ENCODE measurements at regions not wholly inside any gene's neighbourhood (a gene's known extent, or its start where the extent isn't known, plus 50 kb on each side); places are given as distances from the start of the nearest gene placed in this dataset.
A peak's percentile ranks its signal among the peaks of the same experiment; 100 is the strongest.

GRCh38 chr3:194768586-194768985 lies 82.9 kb downstream of the FAM43A start:
- DNase-seq (ENCODE audit: low spot score in 2 of 2): no peak
- FAIRE-seq: no peak

- FAIRE-seq: peak; percentile 98
- DNase-seq (ENCODE audit: low spot score in 2 of 2): peak; percentile 59 to 89
These were observed 83.4 kb downstream of the FAM43A start for GRCh38 chr3:194769020-194769643.

GRCh38 chr3:194772241-194773000 lies 86.7 kb downstream of the FAM43A start:
- no peak for FAIRE-seq
- no peak for DNase-seq (ENCODE audit: low spot score in 2 of 2)

GRCh38 chr3:194773216-194773615 lies 87.5 kb downstream of the FAM43A start:
- no peak for FAIRE-seq

GRCh38 chr3:194773771-194774455 lies 88.2 kb downstream of the FAM43A start:
- FAIRE-seq (no peak), DNase-seq (ENCODE audit: low spot score in 2 of 2) (no peak)

More at GRCh38 chr3:194773216-194773615, 87.5 kb downstream of the FAM43A start:
- DNase-seq (ENCODE audit: low spot score in 2 of 2): no peak

- FAIRE-seq: no peak
- no peak for DNase-seq (ENCODE audit: low spot score in 2 of 2)
These were observed 89.6 kb downstream of the FAM43A start for GRCh38 chr3:194775266-194775665.

GRCh38 chr3:194775731-194776130 lies 90.0 kb downstream of the FAM43A start:
- FAIRE-seq: no peak
- no peak for DNase-seq (ENCODE audit: low spot score in 2 of 2)

- FAIRE-seq: no peak
- no peak for DNase-seq (ENCODE audit: low spot score in 2 of 2)
These were observed 92.0 kb downstream of the FAM43A start for GRCh38 chr3:194777729-194778128.

- FAIRE-seq (no peak), DNase-seq (ENCODE audit: low spot score in 2 of 2) (no peak)
These were observed 94.1 kb downstream of the FAM43A start for GRCh38 chr3:194779729-194780224.

GRCh38 chr3:194780706-194781105 lies 95.0 kb downstream of the FAM43A start:
- FAIRE-seq (no peak), DNase-seq (ENCODE audit: low spot score in 2 of 2) (no peak)

GRCh38 chr3:194781617-194782016 lies 95.9 kb downstream of the FAM43A start:
- FAIRE-seq (no peak), DNase-seq (ENCODE audit: low spot score in 2 of 2) (no peak)

- no peak for DNase-seq (ENCODE audit: low spot score in 2 of 2)
- FAIRE-seq: no peak
These were observed 97.2 kb downstream of the FAM43A start for GRCh38 chr3:194782698-194783404.

GRCh38 chr3:194784361-194784760 lies 98.7 kb downstream of the FAM43A start:
- DNase-seq (ENCODE audit: low spot score in 2 of 2) (no peak), FAIRE-seq (no peak)

GRCh38 chr3:194785315-194785714 lies 99.6 kb downstream of the FAM43A start:
- FAIRE-seq: no peak
- DNase-seq (ENCODE audit: low spot score in 2 of 2): peak in 1 of 2 donors; percentile 19

GRCh38 chr3:194787072-194787471 lies 101.4 kb downstream of the FAM43A start:
- FAIRE-seq: no peak
- no peak for DNase-seq (ENCODE audit: low spot score in 2 of 2)

- no peak for DNase-seq (ENCODE audit: low spot score in 2 of 2)
- FAIRE-seq: no peak
These were observed 102.0 kb downstream of the FAM43A start for GRCh38 chr3:194787650-194788049.

- no peak for FAIRE-seq
- no peak for DNase-seq (ENCODE audit: low spot score in 2 of 2)
These were observed 106.7 kb downstream of the FAM43A start for GRCh38 chr3:194792368-194792767.

GRCh38 chr3:194797555-194798250 lies 112.0 kb downstream of the FAM43A start:
- no peak for DNase-seq (ENCODE audit: low spot score in 2 of 2)
- no peak for FAIRE-seq

- DNase-seq (ENCODE audit: low spot score in 2 of 2): no peak
- FAIRE-seq: no peak
These were observed 112.8 kb downstream of the FAM43A start for GRCh38 chr3:194798486-194798885.

- no peak for FAIRE-seq
- no peak for DNase-seq (ENCODE audit: low spot score in 2 of 2)
These were observed 114.3 kb downstream of the FAM43A start for GRCh38 chr3:194800002-194800401.

Data from frontal cortex (tissue), 3 donors.